ENCODE measurements at regions not wholly inside any gene's neighbourhood (a gene's known extent, or its start where the extent isn't known, plus 50 kb on each side); places are given as distances from the start of the nearest gene placed in this dataset.
"Not testable (repeated sequence)": the region's sequence is repeated elsewhere in the genome, so short reads cannot be mapped to it uniquely, and the experiment has no call there.

- no peak for TF ChIP-seq POLR2A (IDR thresholded peaks at IDR 0.05)
- peak in 2 of 6 experiments; percentile 23 to 49 for TF ChIP-seq CTCF (IDR thresholded peaks at IDR 0.05)
- Histone ChIP-seq H3K9me3 (no peaks in the 10 kb centered on the region), H3K4me1 (peaks cover 0 to 7% (median 0%) of the 10 kb centered on the region in 4 donors), H3K4me3 (no peak overlapping the region), H3K27me3 (no peaks in the 10 kb centered on the region), H3K36me3 (no peaks in the 10 kb centered on the region), H3K27ac (peak overlapping the region; percentile 3 to 70 (median 20))
- DNase-seq = no peak
Observed at GRCh38 chr5:38783011-38783561, 62.7 kb upstream of the OSMR start.

GRCh38 chr5:38789134-38789533 lies 56.7 kb upstream of the OSMR start:
- peaks cover 0 to 1% (median 0%) of the 10 kb centered on the region in 4 donors for H3K4me1 ChIP-seq
- H3K27me3 ChIP-seq = no peaks in the 10 kb centered on the region
- no peak overlapping the region for H3K4me3 ChIP-seq
- H3K9me3 ChIP-seq = no peaks in the 10 kb centered on the region
- no peak overlapping the region for H3K27ac ChIP-seq
- DNase-seq = no peak
- no peaks in the 10 kb centered on the region for H3K36me3 ChIP-seq
- no peak for TF ChIP-seq POLR2A (IDR thresholded peaks at IDR 0.05)
- TF ChIP-seq CTCF (IDR thresholded peaks at IDR 0.05) = no peak

- Histone ChIP-seq H3K36me3 (no peaks in the 10 kb centered on the region), H3K4me3 (no peak overlapping the region), H3K27me3 (no peaks in the 10 kb centered on the region), H3K4me1 (no peaks in the 10 kb centered on the region), H3K27ac (no peak overlapping the region), H3K9me3 (no peaks in the 10 kb centered on the region)
- DNase-seq = no peak
- TF ChIP-seq POLR2A (IDR thresholded peaks at IDR 0.05) (no peak), CTCF (IDR thresholded peaks at IDR 0.05) (no peak)
Observed at GRCh38 chr5:38789777-38790176, 56.0 kb upstream of the OSMR start.

GRCh38 chr5:38790268-38790667 lies 55.5 kb upstream of the OSMR start:
- no peak for DNase-seq
- H3K36me3 ChIP-seq = no peaks in the 10 kb centered on the region
- no peaks in the 10 kb centered on the region for H3K27me3 ChIP-seq
- no peaks in the 10 kb centered on the region for H3K9me3 ChIP-seq
- H3K4me3 ChIP-seq = no peak overlapping the region
- H3K27ac ChIP-seq = no peak overlapping the region
- no peaks in the 10 kb centered on the region for H3K4me1 ChIP-seq
- TF ChIP-seq CTCF (IDR thresholded peaks at IDR 0.05) = no peak
- TF ChIP-seq POLR2A (IDR thresholded peaks at IDR 0.05) = no peak

GRCh38 chr5:38790891-38791290 lies 54.9 kb upstream of the OSMR start:
- no peak overlapping the region for H3K4me3 ChIP-seq
- no peaks in the 10 kb centered on the region for H3K4me1 ChIP-seq
- no peaks in the 10 kb centered on the region for H3K36me3 ChIP-seq
- no peak for DNase-seq
- no peaks in the 10 kb centered on the region for H3K9me3 ChIP-seq
- H3K27me3 ChIP-seq = no peaks in the 10 kb centered on the region
- H3K27ac ChIP-seq = no peak overlapping the region
- TF ChIP-seq CTCF (IDR thresholded peaks at IDR 0.05) (no peak), POLR2A (IDR thresholded peaks at IDR 0.05) (no peak)

GRCh38 chr5:38793099-38793498 lies 52.7 kb upstream of the OSMR start:
- TF ChIP-seq POLR2A (IDR thresholded peaks at IDR 0.05) (no peak), CTCF (IDR thresholded peaks at IDR 0.05) (no peak)

GRCh38 chr5:38794037-38794436 lies 51.8 kb upstream of the OSMR start:
- not testable (repeated sequence) for H3K27ac ChIP-seq, H3K9me3 ChIP-seq, H3K27me3 ChIP-seq, DNase-seq, H3K4me1 ChIP-seq, H3K4me3 ChIP-seq, H3K36me3 ChIP-seq

More at GRCh38 chr5:38793099-38793498, 52.7 kb upstream of the OSMR start:
- Histone ChIP-seq H3K36me3 (no peaks in the 10 kb centered on the region), H3K9me3 (no peaks in the 10 kb centered on the region), H3K4me3 (no peak overlapping the region), H3K4me1 (no peaks in the 10 kb centered on the region), H3K27me3 (no peaks in the 10 kb centered on the region), H3K27ac (no peak overlapping the region)
- DNase-seq = no peak
